Progenitor cell of endocrine pancreas (in vitro differentiated cells): ENCODE measurements at regions not wholly inside any gene's neighbourhood (a gene's known extent, or its start where the extent isn't known, plus 50 kb on each side); places are given as distances from the start of the nearest gene placed in this dataset.

ENCODE experiments used
- DNase-seq: peaks from one replicate; pipeline ENCODE4 v3.0.0; 2021; ENCODE audit warnings: low spot score; ENCODE audit not compliant: unreplicated experiment
- H3K27ac Mint-ChIP-seq: 2 replicates; pipeline ENCODE4 v1.8.0; 2021; ENCODE audit warnings: mild to moderate bottlenecking, moderate library complexity, mixed read lengths
- H3K27me3 Mint-ChIP-seq: 2 replicates; pipeline ENCODE4 v1.8.0; 2021; ENCODE audit warnings: mixed read lengths
- H3K36me3 Mint-ChIP-seq: 2 replicates; pipeline ENCODE4 v1.8.0; 2022; ENCODE audit warnings: mixed read lengths; ENCODE audit not compliant: insufficient read depth
- H3K4me1 Mint-ChIP-seq: 2 replicates; pipeline ENCODE4 v1.8.0; 2021; ENCODE audit warnings: low read depth, mixed read lengths
- H3K4me3 Mint-ChIP-seq: 2 replicates; pipeline ENCODE4 v1.8.0; 2021; ENCODE audit warnings: low read depth, mild to moderate bottlenecking, moderate library complexity, mixed read lengths
- H3K9me3 Mint-ChIP-seq: 2 replicates; pipeline ENCODE4 v1.8.0; 2021; ENCODE audit warnings: low read depth, mixed read lengths
- TF ChIP-seq, protein P1 (sequence below): fragments of 200-600 bp; sonication (generic); IDR thresholded peaks from one replicate; pipeline ENCODE4 v1.5.0; 2021; ENCODE audit warnings: antibody characterized with exemption, mild to moderate bottlenecking; ENCODE audit not compliant: unreplicated experiment

DNA sequence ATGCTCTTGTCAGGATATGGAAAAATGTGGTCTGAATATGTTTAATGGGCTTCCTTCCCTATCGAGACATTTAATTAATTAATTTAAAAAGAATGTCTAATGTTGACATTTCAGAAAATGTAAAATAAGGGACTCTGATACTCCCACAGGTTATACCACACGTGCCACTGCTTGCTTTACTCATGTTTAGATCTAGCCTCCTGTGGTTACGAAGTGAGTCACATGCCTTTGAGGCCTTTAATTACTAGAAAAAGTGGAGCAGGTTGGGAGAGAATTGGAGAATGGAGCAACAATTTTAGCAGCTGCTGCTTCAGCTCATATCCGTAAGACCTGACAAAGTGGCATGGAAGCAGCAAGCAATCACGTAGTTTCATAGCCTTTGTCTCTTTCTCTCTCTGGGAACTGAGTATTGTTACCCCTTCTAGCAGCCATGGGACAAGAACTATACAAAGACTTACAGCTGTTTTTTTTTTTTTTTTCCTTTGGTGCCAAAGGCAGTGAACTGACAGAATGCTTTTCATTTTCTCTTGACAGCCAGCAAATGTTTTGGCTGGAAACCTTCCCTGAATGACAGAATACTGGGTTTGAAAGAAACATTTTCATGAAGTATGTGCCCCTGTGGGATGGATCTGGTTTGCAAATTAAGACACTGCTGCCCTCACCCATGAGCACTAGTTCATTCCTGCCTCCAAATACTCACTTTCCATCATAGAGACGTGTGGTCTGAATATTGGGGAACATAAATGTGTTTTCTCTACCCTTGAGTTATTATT is 355.1 kb upstream of the PABPC5 start:
- DNase-seq: no peak
- TF ChIP-seq, protein P1, sequence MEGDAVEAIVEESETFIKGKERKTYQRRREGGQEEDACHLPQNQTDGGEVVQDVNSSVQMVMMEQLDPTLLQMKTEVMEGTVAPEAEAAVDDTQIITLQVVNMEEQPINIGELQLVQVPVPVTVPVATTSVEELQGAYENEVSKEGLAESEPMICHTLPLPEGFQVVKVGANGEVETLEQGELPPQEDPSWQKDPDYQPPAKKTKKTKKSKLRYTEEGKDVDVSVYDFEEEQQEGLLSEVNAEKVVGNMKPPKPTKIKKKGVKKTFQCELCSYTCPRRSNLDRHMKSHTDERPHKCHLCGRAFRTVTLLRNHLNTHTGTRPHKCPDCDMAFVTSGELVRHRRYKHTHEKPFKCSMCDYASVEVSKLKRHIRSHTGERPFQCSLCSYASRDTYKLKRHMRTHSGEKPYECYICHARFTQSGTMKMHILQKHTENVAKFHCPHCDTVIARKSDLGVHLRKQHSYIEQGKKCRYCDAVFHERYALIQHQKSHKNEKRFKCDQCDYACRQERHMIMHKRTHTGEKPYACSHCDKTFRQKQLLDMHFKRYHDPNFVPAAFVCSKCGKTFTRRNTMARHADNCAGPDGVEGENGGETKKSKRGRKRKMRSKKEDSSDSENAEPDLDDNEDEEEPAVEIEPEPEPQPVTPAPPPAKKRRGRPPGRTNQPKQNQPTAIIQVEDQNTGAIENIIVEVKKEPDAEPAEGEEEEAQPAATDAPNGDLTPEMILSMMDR: no peak

DNA sequence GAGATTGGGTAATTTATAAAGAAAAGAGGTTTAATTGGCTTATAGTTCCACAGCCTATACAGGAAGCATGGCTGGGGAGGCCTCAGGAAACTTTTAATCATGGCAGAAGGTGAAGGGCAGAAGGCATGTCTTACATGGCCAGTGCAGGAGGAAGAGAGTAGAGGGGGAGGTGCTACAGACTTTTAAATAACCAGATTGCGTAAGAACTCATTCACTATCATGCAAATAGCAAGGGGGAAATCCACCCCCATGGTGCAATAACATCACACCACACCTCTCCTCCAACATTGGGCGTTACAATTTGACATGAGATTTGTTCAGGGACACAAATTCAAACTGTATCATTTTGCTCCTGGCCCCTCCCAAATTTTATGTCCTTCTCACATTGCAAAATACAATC is 353.8 kb upstream of the PABPC5 start:
- no peaks in the 10 kb centered on the region for H3K4me1 Mint-ChIP-seq
- no peaks in the 10 kb centered on the region for H3K9me3 Mint-ChIP-seq
- TF ChIP-seq, protein P1: no peak
- no peaks in the 10 kb centered on the region for H3K27me3 Mint-ChIP-seq
- no peaks in the 10 kb centered on the region for H3K36me3 Mint-ChIP-seq
- no peak for DNase-seq
- H3K4me3 Mint-ChIP-seq: no peak overlapping the region
- no peak overlapping the region for H3K27ac Mint-ChIP-seq

More for the DNA sequence above, 355.1 kb upstream of the PABPC5 start:
- Mint-ChIP-seq H3K27ac (no peak overlapping the region), H3K9me3 (no peaks in the 10 kb centered on the region), H3K27me3 (no peaks in the 10 kb centered on the region), H3K4me3 (no peak overlapping the region), H3K36me3 (no peaks in the 10 kb centered on the region), H3K4me1 (no peaks in the 10 kb centered on the region)

GRCh38 chrX:91081873-91082272 is 352.8 kb upstream of the PABPC5 start:
- TF ChIP-seq, protein P1: no peak
- H3K4me1 Mint-ChIP-seq: no peaks in the 10 kb centered on the region
- H3K27ac Mint-ChIP-seq: no peak overlapping the region
- H3K27me3 Mint-ChIP-seq: no peaks in the 10 kb centered on the region
- H3K4me3 Mint-ChIP-seq: no peak overlapping the region
- no peaks in the 10 kb centered on the region for H3K36me3 Mint-ChIP-seq
- no peaks in the 10 kb centered on the region for H3K9me3 Mint-ChIP-seq
- no peak for DNase-seq

- H3K27me3 Mint-ChIP-seq: no peaks in the 10 kb centered on the region
- peaks cover 4% of the 10 kb centered on the region for H3K4me1 Mint-ChIP-seq
- H3K4me3 Mint-ChIP-seq: no peak overlapping the region
- no peak overlapping the region for H3K27ac Mint-ChIP-seq
- DNase-seq: no peak
- peaks cover 28% of the 10 kb centered on the region for H3K9me3 Mint-ChIP-seq
- H3K36me3 Mint-ChIP-seq: no peaks in the 10 kb centered on the region
- TF ChIP-seq, protein P1: no peak
These were observed 325.9 kb upstream of the PABPC5 start for GRCh38 chrX:91108761-91109160.

DNA sequence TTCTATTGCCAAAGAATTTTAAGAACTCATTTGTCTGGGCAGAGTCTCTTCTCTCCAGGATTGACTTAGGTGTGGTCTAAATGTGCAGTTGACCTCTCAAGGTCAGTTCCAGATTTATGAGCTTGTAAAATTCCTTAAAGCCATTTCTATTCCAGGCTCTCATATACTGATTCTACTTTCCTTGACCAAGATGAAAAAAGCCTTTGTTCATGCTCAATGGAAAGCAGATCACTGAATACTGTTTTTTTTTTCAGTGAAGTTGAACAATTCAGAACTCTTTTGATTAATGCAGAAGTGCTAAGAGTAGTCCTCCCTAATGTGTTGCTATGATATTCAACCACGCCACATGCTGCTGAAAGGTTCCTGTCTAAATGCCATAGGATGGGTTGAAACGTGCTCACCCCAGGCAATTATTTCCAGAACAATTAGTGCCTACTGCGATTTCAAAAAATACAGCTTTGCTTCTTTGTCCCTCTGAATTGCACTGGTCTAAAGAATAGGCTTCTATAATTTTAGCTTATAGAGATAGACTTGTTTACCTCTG is 312.4 kb upstream of the PABPC5 start:
- TF ChIP-seq, protein P1: no peak
- Mint-ChIP-seq H3K36me3 (no peaks in the 10 kb centered on the region), H3K4me3 (no peak overlapping the region), H3K27me3 (no peaks in the 10 kb centered on the region), H3K4me1 (peaks cover 11% of the 10 kb centered on the region), H3K9me3 (peaks cover under 1% of the 10 kb centered on the region), H3K27ac (no peak overlapping the region)
- no peak for DNase-seq
